Erythroblast (primary cell): ENCODE measurements at regions not wholly inside any gene's neighbourhood (a gene's known extent, or its start where the extent isn't known, plus 50 kb on each side); places are given as distances from the start of the nearest gene placed in this dataset.

Source experiments
- GATA1 ChIP-seq: IDR thresholded peaks from 2 replicates; pipeline ENCODE4 v1.6.1; 2011; ENCODE audit warnings: low read depth, mild to moderate bottlenecking, control low read depth, low read length, moderate library complexity
- POLR2A ChIP-seq: IDR thresholded peaks from 2 replicates; pipeline ENCODE4 v1.6.1; 2011; ENCODE audit warnings: mild to moderate bottlenecking, low read length

DNA sequence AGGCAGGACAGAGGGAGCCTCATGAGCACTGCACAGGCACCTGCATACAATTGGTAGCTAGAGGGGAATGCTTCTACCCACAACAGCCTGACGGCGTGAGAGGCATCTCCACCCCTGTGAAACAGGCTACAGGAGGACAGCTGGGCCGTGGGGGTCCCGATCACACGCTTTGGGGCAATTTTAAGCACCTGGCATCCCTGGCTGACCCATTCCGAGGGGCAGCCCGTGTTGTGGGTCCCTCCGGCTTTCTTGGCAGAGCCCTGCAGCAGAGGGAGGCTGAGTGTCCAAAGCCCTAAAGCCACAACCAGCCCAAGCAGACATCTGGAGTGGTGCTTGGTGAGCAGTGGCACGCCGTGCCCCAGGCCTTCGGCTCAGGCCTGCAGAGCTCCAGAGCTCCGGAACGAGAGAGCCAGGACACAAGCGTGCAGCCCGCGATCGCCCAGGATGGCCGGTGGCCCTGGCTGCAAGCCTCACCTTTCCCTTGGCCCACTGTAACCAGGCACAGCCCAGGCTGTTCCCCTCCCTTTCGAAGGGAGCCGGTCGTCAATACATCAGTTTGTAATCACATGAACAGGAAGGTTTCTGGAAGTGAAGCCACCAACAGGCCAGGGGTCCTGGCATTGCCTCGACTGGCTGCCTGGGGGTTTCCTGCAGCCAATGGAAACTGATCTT is 81.4 kb downstream of the DLL1 start:
- no peak for TF ChIP-seq POLR2A
- TF ChIP-seq GATA1: no peak
